ENCODE measurements at regions not wholly inside any gene's neighbourhood (a gene's known extent, or its start where the extent isn't known, plus 50 kb on each side); places are given as distances from the start of the nearest gene placed in this dataset.

GRCh38 chr3:110849064-110849463, 222.6 kb upstream of the NECTIN3 start:
- no peak overlapping the region for H3K27ac ChIP-seq
- H3K36me3 ChIP-seq: no peaks in the 10 kb centered on the region

DNA sequence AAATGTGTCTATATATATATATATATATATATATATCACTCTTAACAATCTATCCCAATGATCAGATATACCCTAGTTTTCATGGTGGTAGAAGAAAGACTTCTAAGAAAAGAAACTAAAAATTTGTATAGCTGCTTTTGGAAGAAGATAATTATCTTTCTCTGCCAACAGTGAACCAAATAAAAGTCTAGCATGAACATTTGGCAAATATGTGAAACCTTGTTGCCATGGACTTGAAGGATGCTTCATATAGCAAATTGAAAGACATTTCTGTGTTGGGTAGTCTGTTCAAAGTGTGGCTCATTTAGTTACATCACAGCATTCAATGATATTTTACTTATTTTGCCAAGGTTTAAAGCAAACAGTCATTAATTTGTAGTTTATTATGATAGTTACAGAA, 219.9 kb upstream of the NECTIN3 start:
- Histone ChIP-seq H3K27ac (no peak overlapping the region), H3K4me1 (replicated peaks) (no peaks in the 10 kb centered on the region)
- DNase-seq (ENCODE audit: low read depth in 1 of 2, low spot score in 2 of 2): no peak

More at GRCh38 chr3:110849064-110849463, 222.6 kb upstream of the NECTIN3 start:
- Histone ChIP-seq H3K4me3 (no peak overlapping the region), H3K9me3 (replicated peaks) (no peaks in the 10 kb centered on the region), H3K27me3 (replicated peaks) (no peaks in the 10 kb centered on the region), H3K4me1 (replicated peaks) (no peaks in the 10 kb centered on the region)
- DNase-seq (ENCODE audit: low read depth in 1 of 2, low spot score in 2 of 2): no peak

GRCh38 chr3:110855207-110855606, 216.4 kb upstream of the NECTIN3 start:
- Histone ChIP-seq H3K4me1 (replicated peaks) (no peaks in the 10 kb centered on the region), H3K27ac (no peak overlapping the region), H3K4me3 (no peak overlapping the region), H3K27me3 (replicated peaks) (no peaks in the 10 kb centered on the region), H3K36me3 (no peaks in the 10 kb centered on the region), H3K9me3 (replicated peaks) (no peaks in the 10 kb centered on the region)
- no peak for DNase-seq (ENCODE audit: low read depth in 1 of 2, low spot score in 2 of 2)

More for the DNA sequence above, 219.9 kb upstream of the NECTIN3 start:
- Histone ChIP-seq H3K9me3 (replicated peaks) (no peaks in the 10 kb centered on the region), H3K36me3 (no peaks in the 10 kb centered on the region), H3K4me3 (no peak overlapping the region), H3K27me3 (replicated peaks) (no peaks in the 10 kb centered on the region)

GRCh38 chr3:110856916-110857315, 214.7 kb upstream of the NECTIN3 start:
- no peaks in the 10 kb centered on the region for H3K9me3 ChIP-seq (replicated peaks)
- no peaks in the 10 kb centered on the region for H3K27me3 ChIP-seq (replicated peaks)
- H3K27ac ChIP-seq: no peak overlapping the region
- H3K4me1 ChIP-seq (replicated peaks): no peaks in the 10 kb centered on the region
- no peak overlapping the region for H3K4me3 ChIP-seq
- no peaks in the 10 kb centered on the region for H3K36me3 ChIP-seq
- DNase-seq (ENCODE audit: low read depth in 1 of 2, low spot score in 2 of 2): no peak

- no peaks in the 10 kb centered on the region for H3K36me3 ChIP-seq
- no peak for DNase-seq (ENCODE audit: low read depth in 1 of 2, low spot score in 2 of 2)
- no peaks in the 10 kb centered on the region for H3K27me3 ChIP-seq (replicated peaks)
- no peak overlapping the region for H3K27ac ChIP-seq
- H3K4me1 ChIP-seq (replicated peaks): no peaks in the 10 kb centered on the region
- H3K9me3 ChIP-seq (replicated peaks): no peaks in the 10 kb centered on the region
- no peak overlapping the region for H3K4me3 ChIP-seq
These were observed 213.1 kb upstream of the NECTIN3 start for GRCh38 chr3:110858549-110858948.

DNA sequence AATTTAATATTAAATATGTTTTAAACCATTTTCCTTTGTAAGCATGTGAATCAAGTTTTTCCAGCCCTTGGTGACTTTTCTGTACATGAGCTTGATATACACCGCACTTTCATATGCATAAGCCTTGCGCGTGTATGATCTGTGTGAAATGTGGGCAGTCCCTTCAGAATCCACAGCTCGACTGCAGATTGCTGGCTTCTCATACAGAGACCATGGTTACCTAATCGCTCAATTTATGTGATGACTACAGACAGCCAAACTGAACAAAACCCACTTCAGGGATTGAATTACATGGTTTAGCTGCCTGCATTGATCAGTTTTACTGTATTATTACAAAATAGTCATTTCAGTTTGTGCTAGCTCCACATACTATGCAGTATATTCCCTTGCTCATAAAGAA, 212.3 kb upstream of the NECTIN3 start:
- Histone ChIP-seq H3K36me3 (no peaks in the 10 kb centered on the region), H3K27me3 (replicated peaks) (no peaks in the 10 kb centered on the region), H3K9me3 (replicated peaks) (no peaks in the 10 kb centered on the region), H3K27ac (no peak overlapping the region), H3K4me3 (no peak overlapping the region), H3K4me1 (replicated peaks) (no peaks in the 10 kb centered on the region)
- DNase-seq (ENCODE audit: low read depth in 1 of 2, low spot score in 2 of 2): no peak

DNA sequence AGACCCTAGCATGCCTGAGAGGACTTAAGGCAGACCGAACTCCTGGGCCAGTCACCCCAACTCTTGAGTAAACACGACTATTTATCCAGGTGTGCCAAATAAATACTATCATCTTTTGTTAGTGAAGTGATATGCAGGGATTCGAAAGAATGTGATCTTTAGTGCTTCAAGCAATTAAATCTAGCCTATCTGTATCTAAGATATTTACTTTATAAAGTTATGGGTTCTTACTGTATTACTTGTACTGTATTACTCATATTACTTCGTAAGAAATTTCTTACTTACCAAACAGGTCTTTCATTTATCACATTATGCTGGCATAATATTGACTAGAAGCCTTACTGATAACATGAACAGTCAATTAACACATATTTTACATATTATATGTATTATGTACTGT, 211.6 kb upstream of the NECTIN3 start:
- Histone ChIP-seq H3K9me3 (replicated peaks) (no peaks in the 10 kb centered on the region), H3K4me3 (no peak overlapping the region), H3K27me3 (replicated peaks) (no peaks in the 10 kb centered on the region), H3K4me1 (replicated peaks) (no peaks in the 10 kb centered on the region), H3K27ac (no peak overlapping the region), H3K36me3 (no peaks in the 10 kb centered on the region)
- DNase-seq (ENCODE audit: low read depth in 1 of 2, low spot score in 2 of 2): no peak

DNA sequence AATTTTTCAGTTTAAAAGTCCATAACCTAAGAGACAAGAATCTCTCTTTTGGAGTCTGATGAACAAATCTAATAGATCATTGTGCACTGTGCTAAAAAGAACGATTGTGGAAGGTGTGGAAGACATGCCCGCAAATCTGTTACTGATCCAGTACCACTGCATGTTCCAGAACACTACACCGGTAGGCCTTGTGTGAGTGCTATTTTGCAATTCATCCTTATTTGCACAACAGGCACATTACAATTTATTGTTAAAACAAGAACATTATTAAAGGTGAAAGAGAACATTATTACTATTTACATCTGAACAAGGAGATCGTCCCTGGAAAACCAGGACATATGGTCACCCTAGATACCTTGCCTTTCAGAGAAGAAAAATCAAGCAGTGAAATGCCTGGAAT, 205.7 kb upstream of the NECTIN3 start:
- H3K27me3 ChIP-seq (replicated peaks): no peaks in the 10 kb centered on the region
- no peak for DNase-seq (ENCODE audit: low read depth in 1 of 2, low spot score in 2 of 2)
- H3K9me3 ChIP-seq (replicated peaks): no peaks in the 10 kb centered on the region
- no peaks in the 10 kb centered on the region for H3K36me3 ChIP-seq
- H3K4me3 ChIP-seq: no peak overlapping the region
- H3K4me1 ChIP-seq (replicated peaks): no peaks in the 10 kb centered on the region
- no peak overlapping the region for H3K27ac ChIP-seq

DNA sequence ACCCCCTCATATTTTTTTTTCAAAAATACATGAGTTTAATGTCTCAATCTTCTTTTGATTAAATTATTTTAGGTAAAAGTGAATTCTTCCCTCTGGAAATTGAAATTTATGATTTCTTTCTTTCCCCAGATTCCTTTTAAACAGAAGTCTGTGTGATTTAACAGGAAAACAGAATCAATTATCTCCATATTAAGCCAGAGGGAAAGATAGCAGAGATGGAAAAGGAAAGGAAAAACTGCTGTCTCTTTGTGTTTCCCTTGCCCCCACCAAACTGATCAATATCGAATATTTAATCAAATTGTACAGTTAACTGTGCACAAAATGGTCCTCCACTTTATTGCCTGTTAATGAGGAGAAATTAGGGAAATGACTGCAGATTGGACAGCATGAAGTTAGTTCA, 203.5 kb upstream of the NECTIN3 start:
- no peaks in the 10 kb centered on the region for H3K36me3 ChIP-seq
- no peaks in the 10 kb centered on the region for H3K4me1 ChIP-seq (replicated peaks)
- H3K4me3 ChIP-seq: no peak overlapping the region
- no peaks in the 10 kb centered on the region for H3K9me3 ChIP-seq (replicated peaks)
- no peak overlapping the region for H3K27ac ChIP-seq
- DNase-seq (ENCODE audit: low read depth in 1 of 2, low spot score in 2 of 2): no peak
- no peaks in the 10 kb centered on the region for H3K27me3 ChIP-seq (replicated peaks)

- Histone ChIP-seq H3K36me3 (no peaks in the 10 kb centered on the region), H3K4me1 (replicated peaks) (no peaks in the 10 kb centered on the region), H3K27ac (no peak overlapping the region), H3K9me3 (replicated peaks) (no peaks in the 10 kb centered on the region), H3K4me3 (no peak overlapping the region), H3K27me3 (replicated peaks) (no peaks in the 10 kb centered on the region)
- no peak for DNase-seq (ENCODE audit: low read depth in 1 of 2, low spot score in 2 of 2)
These were observed 201.9 kb upstream of the NECTIN3 start for GRCh38 chr3:110869736-110870135.

DNA sequence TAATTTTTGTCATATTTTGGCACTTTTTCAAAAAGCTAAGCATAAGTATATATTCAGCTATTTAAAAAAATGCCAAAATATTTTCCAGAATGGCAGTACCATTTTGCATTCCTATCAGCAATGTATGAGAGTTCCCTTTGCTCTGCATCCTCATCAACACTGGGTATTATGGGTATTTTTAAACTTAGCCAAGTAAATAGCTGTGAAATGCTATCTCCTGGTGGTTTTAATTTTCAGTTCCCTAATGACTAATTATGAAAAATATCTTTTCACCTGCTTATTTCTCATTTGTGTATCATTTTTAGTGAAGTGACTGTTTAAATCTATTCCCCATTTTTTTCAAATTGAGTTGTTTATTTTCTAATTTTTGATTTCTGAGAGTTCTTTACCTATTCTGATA, 199.7 kb upstream of the NECTIN3 start:
- H3K9me3 ChIP-seq (replicated peaks): no peaks in the 10 kb centered on the region
- no peak overlapping the region for H3K27ac ChIP-seq
- no peaks in the 10 kb centered on the region for H3K36me3 ChIP-seq
- DNase-seq (ENCODE audit: low read depth in 1 of 2, low spot score in 2 of 2): no peak
- no peaks in the 10 kb centered on the region for H3K27me3 ChIP-seq (replicated peaks)
- H3K4me3 ChIP-seq: no peak overlapping the region
- H3K4me1 ChIP-seq (replicated peaks): no peaks in the 10 kb centered on the region

DNA sequence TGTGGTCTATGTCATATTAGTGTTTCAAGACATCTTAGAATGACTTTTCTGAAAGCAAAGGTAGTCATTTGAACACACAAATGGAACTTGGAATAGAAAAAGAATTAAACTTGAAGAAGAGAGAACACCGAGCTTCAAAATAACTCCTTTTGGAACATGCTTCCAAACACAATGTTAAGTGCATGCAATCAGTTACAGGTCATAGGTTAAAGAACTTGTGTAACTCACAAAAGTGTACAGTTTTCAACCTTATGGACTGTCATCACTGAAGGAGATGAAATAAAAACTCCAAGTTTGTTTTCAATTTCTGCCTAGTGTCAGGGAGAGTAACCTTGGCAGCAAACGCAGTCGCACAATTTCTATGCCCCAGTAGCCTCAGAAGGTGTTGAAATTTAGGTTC, 192.9 kb upstream of the NECTIN3 start:
- Histone ChIP-seq H3K4me3 (no peak overlapping the region), H3K4me1 (replicated peaks) (no peaks in the 10 kb centered on the region), H3K27ac (no peak overlapping the region), H3K27me3 (replicated peaks) (no peaks in the 10 kb centered on the region), H3K36me3 (no peaks in the 10 kb centered on the region), H3K9me3 (replicated peaks) (no peaks in the 10 kb centered on the region)
- no peak for DNase-seq (ENCODE audit: low read depth in 1 of 2, low spot score in 2 of 2)

DNA sequence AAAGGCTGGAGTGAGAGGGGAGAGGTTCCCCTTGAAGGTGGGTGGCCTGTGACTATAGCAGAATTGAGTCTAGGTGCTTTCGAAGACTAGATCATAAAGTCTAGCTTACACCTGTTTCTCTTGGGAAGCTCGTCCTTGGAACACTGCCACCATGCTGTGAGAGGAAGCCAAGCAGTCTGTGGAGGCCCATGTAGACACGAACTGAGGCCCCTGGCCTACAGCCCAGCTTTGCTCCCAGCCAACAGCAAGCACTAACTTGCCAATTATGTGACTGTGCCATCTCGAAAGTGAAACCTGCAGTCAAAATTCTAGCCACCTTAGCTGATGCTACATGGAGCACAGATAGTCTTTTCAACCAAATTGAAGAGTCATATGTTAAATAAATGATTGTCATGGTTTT, 190.5 kb upstream of the NECTIN3 start:
- DNase-seq (ENCODE audit: low read depth in 1 of 2, low spot score in 2 of 2): no peak
- Histone ChIP-seq H3K4me3 (no peak overlapping the region), H3K27ac (no peak overlapping the region), H3K4me1 (replicated peaks) (no peaks in the 10 kb centered on the region), H3K27me3 (replicated peaks) (no peaks in the 10 kb centered on the region), H3K9me3 (replicated peaks) (no peaks in the 10 kb centered on the region), H3K36me3 (no peaks in the 10 kb centered on the region)

GRCh38 chr3:110886222-110886893, 185.3 kb upstream of the NECTIN3 start:
- Histone ChIP-seq H3K36me3 (no peaks in the 10 kb centered on the region), H3K9me3 (replicated peaks) (no peaks in the 10 kb centered on the region)

DNA sequence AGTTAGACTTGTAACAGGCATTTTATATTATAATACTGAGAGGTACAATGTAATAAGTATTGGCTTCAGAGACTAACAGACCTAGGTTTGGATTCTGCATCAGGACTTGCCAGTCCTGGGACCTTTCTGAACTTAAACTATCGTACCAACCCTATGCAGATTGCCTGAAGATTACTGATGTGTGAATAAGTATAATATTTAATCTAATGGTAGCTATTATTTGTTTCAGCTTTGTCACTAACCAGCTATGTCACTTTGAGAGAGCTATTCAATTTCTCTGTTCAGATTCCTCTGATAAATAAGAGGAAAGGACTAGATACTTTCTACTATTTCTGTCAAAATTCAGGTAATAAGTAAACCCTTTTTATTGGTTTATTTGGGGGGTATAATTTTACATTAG, 184.4 kb upstream of the NECTIN3 start:
- H3K9me3 ChIP-seq (replicated peaks): no peaks in the 10 kb centered on the region
- no peaks in the 10 kb centered on the region for H3K4me1 ChIP-seq (replicated peaks)
- H3K36me3 ChIP-seq: no peaks in the 10 kb centered on the region
- DNase-seq (ENCODE audit: low read depth in 1 of 2, low spot score in 2 of 2): no peak
- no peaks in the 10 kb centered on the region for H3K27me3 ChIP-seq (replicated peaks)
- H3K27ac ChIP-seq: no peak overlapping the region
- H3K4me3 ChIP-seq: no peak overlapping the region

More at GRCh38 chr3:110886222-110886893, 185.3 kb upstream of the NECTIN3 start:
- no peak overlapping the region for H3K27ac ChIP-seq
- DNase-seq (ENCODE audit: low read depth in 1 of 2, low spot score in 2 of 2): no peak
- H3K4me3 ChIP-seq: no peak overlapping the region
- no peaks in the 10 kb centered on the region for H3K4me1 ChIP-seq (replicated peaks)
- H3K27me3 ChIP-seq (replicated peaks): no peaks in the 10 kb centered on the region
